IMR-90 (cell line): ENCODE measurements at regions not wholly inside any gene's neighbourhood (a gene's known extent, or its start where the extent isn't known, plus 50 kb on each side); places are given as distances from the start of the nearest gene placed in this dataset.

Source experiments
- ATAC-seq: fragments of 200-7000 bp; cut with Tn5 transposase; 2 replicates; pipeline ENCODE4 v1.9.1; 2020; ENCODE audit warnings: low read depth, mild to moderate bottlenecking, moderate library complexity
- BruUV-seq: library from RNA; stranded (reverse); fragments of 400-500 nt; replicated peaks from 2 replicates; lab custom pipeline; 2021; lab: Mats Ljungman, UMichigan
- CTCF ChIA-PET: fragments of 300-600 bp; formaldehyde crosslinking; extraction: SDS; loops from one replicate; lab custom pipeline; 2021; ENCODE audit warnings: antibody characterized with exemption; lab: Yijun Ruan, JAX
- POLR2A ChIA-PET: fragments of 300-600 bp; sonication (Branson Sonifier 250); formaldehyde crosslinking; loops from one replicate; lab custom pipeline; 2022; ENCODE audit warnings: antibody characterized with exemption; ENCODE audit not compliant: unreplicated experiment; lab: Charles Lee
- DNase-seq: peaks from one replicate; pipeline ENCODE4 v3.0.0; 2013
- H2AFZ ChIP-seq: replicated peaks from 2 replicates; pipeline ENCODE3; 2013; ENCODE audit warnings: low read length, mild to moderate bottlenecking; ENCODE audit not compliant: poor library complexity
- H2AK5ac ChIP-seq: 2 replicates; pipeline ENCODE4 v1.6.1; 2013; ENCODE audit warnings: low read depth, low read length, inconsistent platforms
- H2AK9ac ChIP-seq: replicated peaks from 2 replicates; pipeline ENCODE3; 2013; ENCODE audit warnings: mild to moderate bottlenecking, low read depth, low read length, moderate library complexity; ENCODE audit not compliant: poor library complexity
- H2BK120ac ChIP-seq: 2 replicates; pipeline ENCODE4 v1.6.1; 2013; ENCODE audit warnings: low read depth, low read length, inconsistent platforms
- H2BK15ac ChIP-seq: 3 replicates; pipeline ENCODE4 v1.6.1; 2013; ENCODE audit warnings: low read depth, low read length, inconsistent platforms
- H2BK20ac ChIP-seq: 2 replicates; pipeline ENCODE4 v1.6.1; 2013; ENCODE audit warnings: low read depth, mild to moderate bottlenecking, inconsistent platforms, low read length, moderate library complexity
- H2BK5ac ChIP-seq: 2 replicates; pipeline ENCODE4 v1.6.1; 2013; ENCODE audit warnings: mild to moderate bottlenecking, low read depth, low read length, inconsistent platforms; ENCODE audit not compliant: poor library complexity, severe bottlenecking
- H3K14ac ChIP-seq: replicated peaks from 2 replicates; pipeline ENCODE4 v1.6.1; 2013; ENCODE audit warnings: low read depth, low read length, inconsistent platforms
- H3K18ac ChIP-seq: 2 replicates; pipeline ENCODE4 v1.6.1; 2013; ENCODE audit warnings: low read depth, low read length, control low read depth
- H3K23ac ChIP-seq: 2 replicates; pipeline ENCODE4 v1.6.1; 2013; ENCODE audit warnings: low read depth, low read length, inconsistent platforms
- H3K27ac ChIP-seq: 2 replicates; pipeline ENCODE4 v1.5.1; 2013; ENCODE audit warnings: mild to moderate bottlenecking, control low read depth, low read length; ENCODE audit not compliant: insufficient read depth
- H3K27me3 ChIP-seq: 2 replicates; pipeline ENCODE4 v1.6.1; 2013; ENCODE audit warnings: low read length; ENCODE audit not compliant: control insufficient read depth, insufficient read depth
- H3K36me3 ChIP-seq: 2 replicates; pipeline ENCODE4 v1.6.1; 2013; ENCODE audit warnings: low read length, mixed read lengths; ENCODE audit not compliant: control insufficient read depth, insufficient read depth
- H3K4ac ChIP-seq: 2 replicates; pipeline ENCODE4 v1.6.1; 2013; ENCODE audit warnings: low read depth, low read length, inconsistent platforms
- H3K4me1 ChIP-seq: 2 replicates; pipeline ENCODE4 v1.6.1; 2013; ENCODE audit warnings: low read length, mixed read lengths; ENCODE audit not compliant: control insufficient read depth, insufficient read depth
- H3K4me2 ChIP-seq: 2 replicates; pipeline ENCODE4 v1.6.1; 2013; ENCODE audit warnings: low read depth, mild to moderate bottlenecking, control low read depth, low read length, moderate library complexity
- H3K4me3 ChIP-seq: 2 replicates; pipeline ENCODE4 v1.5.1; 2013; ENCODE audit warnings: low read depth, mild to moderate bottlenecking, control low read depth, low read length, moderate library complexity; ENCODE audit not compliant: insufficient read depth
- H3K56ac ChIP-seq: 2 replicates; pipeline ENCODE4 v1.6.1; 2013; ENCODE audit warnings: low read length, inconsistent platforms; ENCODE audit not compliant: insufficient read depth; ENCODE audit errors: extremely low read depth
- H3K79me1 ChIP-seq, 2 experiments: 2 replicates each; pipeline ENCODE4 v1.6.1; 2013; ENCODE audit warnings: low read length in 2 of 2, inconsistent platforms in 1 of 2, low read depth in 1 of 2
- H3K9ac ChIP-seq: 2 replicates; pipeline ENCODE4 v1.6.1; 2013; ENCODE audit warnings: low read depth, low read length, control low read depth
- H3K9me1 ChIP-seq: 2 replicates; pipeline ENCODE4 v1.6.1; 2013; ENCODE audit warnings: low read length, inconsistent platforms; ENCODE audit not compliant: insufficient read depth
- H3K9me3 ChIP-seq: 2 replicates; pipeline ENCODE4 v1.6.1; 2013; ENCODE audit warnings: low read length; ENCODE audit not compliant: control insufficient read depth, insufficient read depth
- H4K20me1 ChIP-seq: 2 replicates; pipeline ENCODE4 v1.6.1; 2013; ENCODE audit warnings: low read length, inconsistent platforms; ENCODE audit not compliant: insufficient read depth
- H4K5ac ChIP-seq: 2 replicates; pipeline ENCODE4 v1.6.1; 2013; ENCODE audit warnings: mild to moderate bottlenecking, low read depth, low read length, control low read depth
- H4K8ac ChIP-seq, 2 experiments: 2 replicates each; pipeline ENCODE4 v1.6.1; 2013; ENCODE audit warnings: low read depth in 2 of 2, low read length in 2 of 2, control low read depth in 1 of 2, inconsistent platforms in 1 of 2
- H4K91ac ChIP-seq: 2 replicates; pipeline ENCODE4 v1.6.1; 2013; ENCODE audit warnings: low read depth, low read length, inconsistent platforms; ENCODE audit not compliant: insufficient read depth
- CEBPB ChIP-seq: IDR thresholded peaks from 2 replicates; pipeline ENCODE4 v1.6.1; 2012; ENCODE audit warnings: low read depth, low read length, improper control_type of control experiment
- FOS ChIP-seq: fragments of 150-350 bp; IDR thresholded peaks from 2 replicates; pipeline ENCODE4 v1.6.1; 2016; ENCODE audit warnings: low read depth, low read length
- MAFK ChIP-seq: IDR thresholded peaks from 2 replicates; pipeline ENCODE4 v1.6.1; 2012; ENCODE audit warnings: low read depth, low read length, improper control_type of control experiment
- MAZ ChIP-seq: IDR thresholded peaks from 2 replicates; pipeline ENCODE4 v1.6.1; 2012; ENCODE audit warnings: low read depth, mild to moderate bottlenecking, low read length, improper control_type of control experiment, moderate library complexity, borderline replicate concordance
- MXI1 ChIP-seq: IDR thresholded peaks from 2 replicates; pipeline ENCODE4 v1.6.1; 2012; ENCODE audit warnings: low read depth, mild to moderate bottlenecking, low read length, moderate library complexity, borderline replicate concordance
- POLR2A ChIP-seq: IDR thresholded peaks from 2 replicates; pipeline ENCODE4 v1.6.1; 2012; ENCODE audit warnings: mild to moderate bottlenecking, low read depth, low read length
- RAD21 ChIP-seq: IDR thresholded peaks from 2 replicates; pipeline ENCODE4 v1.6.1; 2012; ENCODE audit warnings: low read length, improper control_type of control experiment
- RCOR1 ChIP-seq: IDR thresholded peaks from 2 replicates; pipeline ENCODE4 v1.6.1; 2012; ENCODE audit warnings: mild to moderate bottlenecking, low read length, improper control_type of control experiment; ENCODE audit not compliant: insufficient replicate concordance
- RFX5 ChIP-seq: IDR thresholded peaks from 2 replicates; pipeline ENCODE4 v1.8.0; 2012; ENCODE audit warnings: low read depth, mild to moderate bottlenecking, low read length, moderate library complexity
- SMC3 ChIP-seq: fragments of 150-350 bp; IDR thresholded peaks from 2 replicates; pipeline ENCODE4 v1.6.1; 2016; ENCODE audit warnings: low read depth, mild to moderate bottlenecking, antibody characterized with exemption, low read length, moderate library complexity
- WGBS, 2 experiments: methylation state at CpG; one replicate each; pipeline versions ENCODE4 v1.1.5 to v1.1.7; 2013; ENCODE audit warnings: missing lambda C conversion rate in 2 of 2; ENCODE audit not compliant: insufficient read length in 1 of 2; ENCODE audit errors: extremely low coverage in 2 of 2; 5-methylcytosine and 5-hydroxymethylcytosine counted together
- dilution Hi-C: fragments of 300-500 bp; cut with HindIII; formaldehyde crosslinking; loops from one replicate; pipeline ENCODE4 v1.14.3; 2018; ENCODE audit warnings: low sequenced_read_pairs; ENCODE audit not compliant: unreplicated experiment
- in situ Hi-C: fragments of 300-500 bp; cut with MboI; formaldehyde crosslinking; loops from 3 replicates; pipeline ENCODE4 v1.14.3; 2019; ENCODE audit warnings: low sequenced_read_pairs, inconsistent platforms, mixed read lengths
- intact Hi-C: fragments of 100-400 bp; cut with micrococcal nuclease; formaldehyde crosslinking; loops from 2 replicates; pipeline ENCODE4 v1.10.0; 2022
- TF ChIP-seq, protein P1 (sequence below): fragments of 150-350 bp; IDR thresholded peaks from 2 replicates; pipeline ENCODE4 v1.6.1; 2016; ENCODE audit warnings: low read depth, mild to moderate bottlenecking, low read length, moderate library complexity, borderline replicate concordance
- TF ChIP-seq, protein P2 (sequence below): fragments of 150-350 bp; IDR thresholded peaks from 2 replicates; pipeline ENCODE4 v1.6.1; 2017; ENCODE audit warnings: mild to moderate bottlenecking, antibody characterized with exemption, low read length, low read depth
- TF ChIP-seq, protein P3 (sequence below): conservative IDR thresholded peaks from 2 replicates; pipeline ENCODE4 v1.5.1; 2012; ENCODE audit warnings: mild to moderate bottlenecking, low read depth, low read length, improper control_type of control experiment

DNA sequence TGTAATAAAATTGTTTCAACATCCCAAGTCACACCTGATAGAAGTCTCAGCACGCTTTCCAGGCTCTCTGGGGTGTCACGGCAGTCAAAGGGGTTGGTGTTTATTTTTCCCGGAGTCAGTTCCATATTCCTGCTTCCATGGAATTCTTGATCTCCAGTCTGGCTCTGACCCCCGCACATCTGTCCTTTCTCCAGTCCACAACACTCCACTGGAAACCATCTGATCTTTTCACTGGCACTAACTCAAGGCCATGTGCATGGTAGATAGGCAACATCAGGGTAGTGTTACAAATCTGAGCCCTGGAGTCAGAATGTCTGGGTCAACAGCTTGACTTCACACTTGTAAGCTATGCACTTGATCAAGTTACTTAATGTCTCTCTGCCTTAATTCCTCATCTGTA lies 176.2 kb downstream of the WDR11 start:
- no peak for DNase-seq
- Histone ChIP-seq H3K4me2 (no peak overlapping the region), H3K36me3 (no peaks in the 10 kb centered on the region), H4K8ac (no peak overlapping the region), H4K91ac (no peak overlapping the region), H3K4me1 (no peaks in the 10 kb centered on the region), H3K56ac (no peak overlapping the region), H2BK120ac (no peak overlapping the region), H4K20me1 (no peaks in the 10 kb centered on the region), H3K27me3 (no peaks in the 10 kb centered on the region), H3K4me3 (no peak overlapping the region), H4K5ac (no peak overlapping the region), H3K9me1 (no peaks in the 10 kb centered on the region), H3K27ac (no peak overlapping the region), H3K4ac (no peak overlapping the region), H3K9ac (no peak overlapping the region), H2AFZ (no peak overlapping the region), H3K14ac (no peak overlapping the region), H2AK9ac (no peak overlapping the region), H2BK20ac (no peak overlapping the region), H3K18ac (no peak overlapping the region), H3K23ac (no peak overlapping the region), H3K79me1 (no peaks in the 10 kb centered on the region), H2BK5ac (no peak overlapping the region), H2AK5ac (no peak overlapping the region), H2BK15ac (no peak overlapping the region), H3K9me3 (peaks cover 11% of the 10 kb centered on the region)
- no TSS peak for BruUV-seq
- CTCF ChIA-PET, result no interaction called here
- no peak for ATAC-seq
- dilution Hi-C loops (no loop called here), in situ Hi-C loops (no loop called here), intact Hi-C loops (no loop called here)
- WGBS, 2 experiments, result no CpG with 5 or more reads among the region's 4 CpGs
- POLR2A ChIA-PET, result no interaction called here
- TF ChIP-seq FOS, result no peak
- TF ChIP-seq RCOR1, result no peak
- no peak for TF ChIP-seq MAFK
- no peak for TF ChIP-seq MXI1
- TF ChIP-seq, protein P1, sequence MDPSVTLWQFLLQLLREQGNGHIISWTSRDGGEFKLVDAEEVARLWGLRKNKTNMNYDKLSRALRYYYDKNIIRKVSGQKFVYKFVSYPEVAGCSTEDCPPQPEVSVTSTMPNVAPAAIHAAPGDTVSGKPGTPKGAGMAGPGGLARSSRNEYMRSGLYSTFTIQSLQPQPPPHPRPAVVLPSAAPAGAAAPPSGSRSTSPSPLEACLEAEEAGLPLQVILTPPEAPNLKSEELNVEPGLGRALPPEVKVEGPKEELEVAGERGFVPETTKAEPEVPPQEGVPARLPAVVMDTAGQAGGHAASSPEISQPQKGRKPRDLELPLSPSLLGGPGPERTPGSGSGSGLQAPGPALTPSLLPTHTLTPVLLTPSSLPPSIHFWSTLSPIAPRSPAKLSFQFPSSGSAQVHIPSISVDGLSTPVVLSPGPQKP, result no peak
- TF ChIP-seq SMC3, result no peak
- TF ChIP-seq RFX5, result no peak
- TF ChIP-seq, protein P2, sequence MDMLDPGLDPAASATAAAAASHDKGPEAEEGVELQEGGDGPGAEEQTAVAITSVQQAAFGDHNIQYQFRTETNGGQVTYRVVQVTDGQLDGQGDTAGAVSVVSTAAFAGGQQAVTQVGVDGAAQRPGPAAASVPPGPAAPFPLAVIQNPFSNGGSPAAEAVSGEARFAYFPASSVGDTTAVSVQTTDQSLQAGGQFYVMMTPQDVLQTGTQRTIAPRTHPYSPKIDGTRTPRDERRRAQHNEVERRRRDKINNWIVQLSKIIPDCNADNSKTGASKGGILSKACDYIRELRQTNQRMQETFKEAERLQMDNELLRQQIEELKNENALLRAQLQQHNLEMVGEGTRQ, result no peak
- TF ChIP-seq, protein P3, sequence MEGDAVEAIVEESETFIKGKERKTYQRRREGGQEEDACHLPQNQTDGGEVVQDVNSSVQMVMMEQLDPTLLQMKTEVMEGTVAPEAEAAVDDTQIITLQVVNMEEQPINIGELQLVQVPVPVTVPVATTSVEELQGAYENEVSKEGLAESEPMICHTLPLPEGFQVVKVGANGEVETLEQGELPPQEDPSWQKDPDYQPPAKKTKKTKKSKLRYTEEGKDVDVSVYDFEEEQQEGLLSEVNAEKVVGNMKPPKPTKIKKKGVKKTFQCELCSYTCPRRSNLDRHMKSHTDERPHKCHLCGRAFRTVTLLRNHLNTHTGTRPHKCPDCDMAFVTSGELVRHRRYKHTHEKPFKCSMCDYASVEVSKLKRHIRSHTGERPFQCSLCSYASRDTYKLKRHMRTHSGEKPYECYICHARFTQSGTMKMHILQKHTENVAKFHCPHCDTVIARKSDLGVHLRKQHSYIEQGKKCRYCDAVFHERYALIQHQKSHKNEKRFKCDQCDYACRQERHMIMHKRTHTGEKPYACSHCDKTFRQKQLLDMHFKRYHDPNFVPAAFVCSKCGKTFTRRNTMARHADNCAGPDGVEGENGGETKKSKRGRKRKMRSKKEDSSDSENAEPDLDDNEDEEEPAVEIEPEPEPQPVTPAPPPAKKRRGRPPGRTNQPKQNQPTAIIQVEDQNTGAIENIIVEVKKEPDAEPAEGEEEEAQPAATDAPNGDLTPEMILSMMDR, result no peak
- no peak for TF ChIP-seq CEBPB
- TF ChIP-seq RAD21, result no peak
- TF ChIP-seq POLR2A, result no peak
- no peak for TF ChIP-seq MAZ
